K562 (cell line): ENCODE measurements at regions not wholly inside any gene's neighbourhood (a gene's known extent, or its start where the extent isn't known, plus 50 kb on each side); places are given as distances from the start of the nearest gene placed in this dataset.

Experiments
- BHLHE40 ChIP-seq: IDR thresholded peaks from 2 replicates; pipeline ENCODE4 v1.6.1; 2011; ENCODE audit warnings: low read length, improper control_type of control experiment
- CBFB ChIP-seq: sonication (generic); formaldehyde crosslinking; IDR thresholded peaks from 2 replicates; pipeline ENCODE4 v1.4.0; 2020; ENCODE audit warnings: mild to moderate bottlenecking, missing genetic modification reagents
- CEBPB ChIP-seq: fragments of 450-650 bp; IDR thresholded peaks from 2 replicates; pipeline ENCODE4 v1.6.1; 2016; ENCODE audit warnings: missing genetic modification characterization, missing compliant biosample characterization
- CHD4 ChIP-seq: fragments of 200-600 bp; sonication (generic); IDR thresholded peaks from 3 replicates; pipeline ENCODE4 v1.6.1; 2012; ENCODE audit warnings: low read depth, mild to moderate bottlenecking, mixed read lengths, low read length, inconsistent platforms; ENCODE audit not compliant: insufficient read depth, insufficient replicate concordance, poor library complexity, severe bottlenecking
- ETV6 ChIP-seq, 3 experiments: fragments of 150-350 bp in 1 of 3; sonication (generic) in 1 of 3; formaldehyde crosslinking in 1 of 3; IDR thresholded peaks; 2 replicates each; pipeline versions ENCODE4 v1.6.1 to v1.8.0; 2014 to 2022; ENCODE audit warnings: borderline replicate concordance in 2 of 3, low read depth in 2 of 3, antibody characterized with exemption in 1 of 3, low read length in 1 of 3, mild to moderate bottlenecking in 1 of 3, missing genetic modification reagents in 1 of 3
- POLR2A ChIP-seq: fragments of 450-650 bp; conservative IDR thresholded peaks from 2 replicates; pipeline ENCODE4 v1.6.1; 2016
- ZNF436 ChIP-seq: fragments of 250-450, 450-650 bp; sonication (Bioruptor Pico); formaldehyde crosslinking; IDR thresholded peaks from 2 replicates; pipeline ENCODE4 v1.7.0; 2020; ENCODE audit warnings: mild to moderate bottlenecking
- TF ChIP-seq, protein P1 (sequence below): fragments of 450-650 bp; formaldehyde crosslinking; IDR thresholded peaks from 2 replicates; pipeline ENCODE4 v1.4.0; 2020; ENCODE audit warnings: mild to moderate bottlenecking, moderate library complexity
- TF ChIP-seq, protein P2 (sequence below): sonication (generic); formaldehyde crosslinking; IDR thresholded peaks from 2 replicates; pipeline ENCODE4 v1.9.0; 2022; ENCODE audit warnings: mild to moderate bottlenecking, missing genetic modification reagents
- TF ChIP-seq, protein P3 (sequence below), 3 experiments: IDR thresholded peaks in 2 of 3; conservative IDR thresholded peaks in 1 of 3; 2 replicates each; pipeline ENCODE4 v1.5.1; 2011 to 2012; ENCODE audit warnings: low read length in 3 of 3, mild to moderate bottlenecking in 3 of 3, control low read depth in 2 of 3, improper control_type of control experiment in 1 of 3, inconsistent platforms in 1 of 3, low read depth in 1 of 3, mixed read lengths in 1 of 3, moderate library complexity in 1 of 3; ENCODE audit not compliant: insufficient read depth in 2 of 3

DNA sequence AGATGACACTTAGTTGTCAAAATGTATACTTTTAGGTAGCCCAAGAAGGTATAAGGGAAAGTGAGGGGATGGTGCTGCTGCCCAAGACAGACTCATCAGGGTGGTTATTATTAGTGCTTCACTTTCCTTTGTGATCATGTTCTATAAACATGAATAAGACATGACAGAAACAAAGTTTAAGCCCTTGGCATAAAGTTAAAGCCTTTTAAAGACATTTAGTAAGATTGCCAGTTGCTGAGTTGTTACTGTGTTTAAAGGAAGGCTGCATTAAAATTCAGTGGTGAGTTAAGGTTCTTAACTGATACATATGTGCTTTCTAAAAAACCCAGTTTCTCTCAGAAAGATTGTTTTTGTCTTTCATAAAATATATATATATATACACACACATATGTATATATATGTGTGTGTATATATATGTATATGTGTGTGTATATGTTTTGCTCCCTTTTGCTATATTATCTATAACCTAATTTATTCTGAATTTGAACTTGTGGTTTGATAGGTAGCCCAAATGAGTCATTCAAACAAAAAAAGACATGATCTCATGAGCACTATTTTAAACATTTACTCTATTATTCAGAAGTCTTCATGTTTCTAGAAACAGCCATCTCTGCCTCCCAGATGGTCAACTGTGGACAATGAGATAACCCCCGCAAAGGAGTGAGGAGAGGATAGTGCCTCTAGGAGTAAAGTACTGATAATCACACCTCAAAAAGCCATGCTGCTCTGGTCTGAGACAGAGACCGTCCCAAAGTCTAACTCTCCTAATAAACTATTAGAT, 98.1 kb upstream of the OTUD4 start:
- no peak for TF ChIP-seq ETV6 (IDR thresholded peaks at IDR 0.05; ENCODE audit: borderline replicate concordance in 1 of 2, low read depth in 2 of 2, low read length in 1 of 2)
- TF ChIP-seq ETV6 (CRISPR knock-in tag; IDR thresholded peaks at IDR 0.05; ENCODE audit: borderline replicate concordance): no peak
- no peak for TF ChIP-seq POLR2A
- TF ChIP-seq, protein P1, sequence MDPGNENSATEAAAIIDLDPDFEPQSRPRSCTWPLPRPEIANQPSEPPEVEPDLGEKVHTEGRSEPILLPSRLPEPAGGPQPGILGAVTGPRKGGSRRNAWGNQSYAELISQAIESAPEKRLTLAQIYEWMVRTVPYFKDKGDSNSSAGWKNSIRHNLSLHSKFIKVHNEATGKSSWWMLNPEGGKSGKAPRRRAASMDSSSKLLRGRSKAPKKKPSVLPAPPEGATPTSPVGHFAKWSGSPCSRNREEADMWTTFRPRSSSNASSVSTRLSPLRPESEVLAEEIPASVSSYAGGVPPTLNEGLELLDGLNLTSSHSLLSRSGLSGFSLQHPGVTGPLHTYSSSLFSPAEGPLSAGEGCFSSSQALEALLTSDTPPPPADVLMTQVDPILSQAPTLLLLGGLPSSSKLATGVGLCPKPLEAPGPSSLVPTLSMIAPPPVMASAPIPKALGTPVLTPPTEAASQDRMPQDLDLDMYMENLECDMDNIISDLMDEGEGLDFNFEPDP (CRISPR knock-in tag): no peak
- no peak for TF ChIP-seq CHD4
- no peak for TF ChIP-seq CEBPB (tag)
- TF ChIP-seq CBFB (CRISPR knock-in tag): no peak
- no peak for TF ChIP-seq ZNF436 (CRISPR knock-in tag)
- TF ChIP-seq, protein P2, sequence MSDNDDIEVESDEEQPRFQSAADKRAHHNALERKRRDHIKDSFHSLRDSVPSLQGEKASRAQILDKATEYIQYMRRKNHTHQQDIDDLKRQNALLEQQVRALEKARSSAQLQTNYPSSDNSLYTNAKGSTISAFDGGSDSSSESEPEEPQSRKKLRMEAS: no peak
- no peak for TF ChIP-seq BHLHE40
- TF ChIP-seq, protein P3, sequence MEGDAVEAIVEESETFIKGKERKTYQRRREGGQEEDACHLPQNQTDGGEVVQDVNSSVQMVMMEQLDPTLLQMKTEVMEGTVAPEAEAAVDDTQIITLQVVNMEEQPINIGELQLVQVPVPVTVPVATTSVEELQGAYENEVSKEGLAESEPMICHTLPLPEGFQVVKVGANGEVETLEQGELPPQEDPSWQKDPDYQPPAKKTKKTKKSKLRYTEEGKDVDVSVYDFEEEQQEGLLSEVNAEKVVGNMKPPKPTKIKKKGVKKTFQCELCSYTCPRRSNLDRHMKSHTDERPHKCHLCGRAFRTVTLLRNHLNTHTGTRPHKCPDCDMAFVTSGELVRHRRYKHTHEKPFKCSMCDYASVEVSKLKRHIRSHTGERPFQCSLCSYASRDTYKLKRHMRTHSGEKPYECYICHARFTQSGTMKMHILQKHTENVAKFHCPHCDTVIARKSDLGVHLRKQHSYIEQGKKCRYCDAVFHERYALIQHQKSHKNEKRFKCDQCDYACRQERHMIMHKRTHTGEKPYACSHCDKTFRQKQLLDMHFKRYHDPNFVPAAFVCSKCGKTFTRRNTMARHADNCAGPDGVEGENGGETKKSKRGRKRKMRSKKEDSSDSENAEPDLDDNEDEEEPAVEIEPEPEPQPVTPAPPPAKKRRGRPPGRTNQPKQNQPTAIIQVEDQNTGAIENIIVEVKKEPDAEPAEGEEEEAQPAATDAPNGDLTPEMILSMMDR (IDR thresholded peaks at IDR 0.05 in 2 of 3, conservative IDR thresholded peaks at IDR 0.05 in 1 of 3; ENCODE audit: insufficient read depth in 2 of 3, low read depth in 1 of 3, low read length in 3 of 3): no peak
